ENCODE measurements at regions not wholly inside any gene's neighbourhood (a gene's known extent, or its start where the extent isn't known, plus 50 kb on each side); places are given as distances from the start of the nearest gene placed in this dataset.

- TF ChIP-seq CTCF (IDR thresholded peaks at IDR 0.05) (no peak), POLR2A (IDR thresholded peaks at IDR 0.05) (no peak)
These were observed 330.5 kb downstream of the SRGAP2C start for GRCh38 chr1:121515235-121515634.
